GM12892 (cell line): ENCODE measurements at regions not wholly inside any gene's neighbourhood (a gene's known extent, or its start where the extent isn't known, plus 50 kb on each side); places are given as distances from the start of the nearest gene placed in this dataset.

Experiments used
- POLR2A ChIP-seq: IDR thresholded peaks from 2 replicates; pipeline ENCODE4 v1.6.1; 2011; ENCODE audit warnings: low read depth, low read length, control low read depth
- POLR2AphosphoS5 ChIP-seq: IDR thresholded peaks from 2 replicates; pipeline ENCODE4 v1.6.1; 2011; ENCODE audit warnings: low read depth, low read length, control low read depth
- TAF1 ChIP-seq: IDR thresholded peaks from 2 replicates; pipeline ENCODE4 v1.6.1; 2011; ENCODE audit warnings: low read depth, mild to moderate bottlenecking, control low read depth, low read length, borderline replicate concordance

DNA sequence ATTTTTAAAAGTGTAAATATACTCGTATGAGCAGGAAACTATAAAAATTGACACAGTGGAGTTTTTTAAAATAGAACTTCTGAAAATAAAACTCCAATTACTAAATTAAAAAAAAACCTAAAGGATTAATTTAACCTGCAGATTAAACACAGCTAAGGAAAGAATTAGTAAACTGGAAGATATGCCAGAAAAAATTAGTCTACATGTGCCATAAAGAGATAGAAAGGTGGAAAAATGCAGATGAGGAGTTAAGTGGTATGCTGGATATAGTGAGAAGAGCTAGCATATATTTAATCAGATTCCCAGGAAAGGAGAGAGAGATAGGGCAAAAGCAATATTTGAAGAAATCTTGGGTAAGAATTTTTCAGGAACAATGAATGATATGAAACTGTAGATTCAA lies 315.8 kb upstream of the CADM1 start:
- TF ChIP-seq TAF1 (no peak), POLR2A (no peak), POLR2AphosphoS5 (no peak)
